Erythroblast (primary cell): ENCODE measurements at regions not wholly inside any gene's neighbourhood (a gene's known extent, or its start where the extent isn't known, plus 50 kb on each side); places are given as distances from the start of the nearest gene placed in this dataset.

ENCODE experiments used
- GATA1 ChIP-seq: IDR thresholded peaks from 2 replicates; pipeline ENCODE4 v1.6.1; 2011; ENCODE audit warnings: low read depth, mild to moderate bottlenecking, control low read depth, low read length, moderate library complexity
- POLR2A ChIP-seq: IDR thresholded peaks from 2 replicates; pipeline ENCODE4 v1.6.1; 2011; ENCODE audit warnings: mild to moderate bottlenecking, low read length

DNA sequence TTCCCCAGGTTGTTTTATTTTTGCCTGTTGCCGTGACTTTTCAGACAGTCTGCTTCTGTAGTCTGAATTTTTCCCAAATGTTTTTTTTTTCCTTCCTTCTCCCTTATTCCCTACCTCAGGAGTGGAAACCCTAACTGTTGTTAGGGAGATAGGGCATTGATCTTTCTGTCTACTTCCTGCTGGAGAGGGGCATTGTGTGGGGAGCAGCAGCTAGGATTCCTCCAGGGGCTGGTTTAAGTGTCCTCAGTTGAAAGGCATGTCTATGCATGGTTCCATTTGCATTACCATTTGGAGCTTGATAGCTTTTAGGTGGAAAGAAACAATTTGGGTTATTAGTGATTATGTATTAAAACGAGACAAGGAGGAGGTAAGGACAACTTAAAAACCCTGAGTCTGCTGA, 383.9 kb downstream of the DCAF12L2 start:
- no peak for TF ChIP-seq POLR2A
- no peak for TF ChIP-seq GATA1
